ENCODE measurements at regions not wholly inside any gene's neighbourhood (a gene's known extent, or its start where the extent isn't known, plus 50 kb on each side); places are given as distances from the start of the nearest gene placed in this dataset. TPM values are rescaled to one million over a fixed set of nuclear protein-coding genes. Genes with fewer than 3 reads are reported as not detected.

DNA sequence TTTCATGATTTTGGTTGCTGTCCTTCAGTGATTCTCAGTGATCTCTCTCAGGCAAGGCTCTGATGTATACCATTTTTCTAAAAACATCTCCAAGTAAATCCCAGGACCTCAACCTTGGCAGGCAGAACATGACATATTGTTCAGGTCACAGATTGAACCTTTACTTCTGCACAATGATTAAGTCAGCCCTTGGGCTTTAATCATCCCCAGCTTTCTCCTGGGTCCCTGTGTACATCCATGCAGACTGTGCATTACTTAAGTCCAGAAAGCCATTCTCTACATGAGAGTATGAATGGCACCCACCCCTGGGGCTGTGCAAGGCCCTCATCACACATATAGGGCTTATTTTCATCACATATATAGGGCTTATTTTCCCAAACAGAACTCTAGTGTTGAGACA is 58.7 kb upstream of the ADAMTS3 start:
- Histone ChIP-seq H3K9ac (ENCODE audit: low read depth in 1 of 2, low read length in 2 of 2) (no peak overlapping the region), H3K4me3 (ENCODE audit: low read depth in 1 of 3, low read length in 3 of 3) (no peak overlapping the region), H3K36me3 (ENCODE audit: control insufficient read depth in 4 of 4, insufficient read depth in 3 of 4, low read depth in 1 of 4, low read length in 3 of 4) (no peaks in the 10 kb centered on the region), H3K27me3 (ENCODE audit: control insufficient read depth in 4 of 4, insufficient read depth in 4 of 4, low read length in 3 of 4) (no peaks in the 10 kb centered on the region), H3K27ac (ENCODE audit: low read depth in 1 of 2, low read length in 2 of 2) (no peak overlapping the region), H3K9me3 (ENCODE audit: control insufficient read depth in 4 of 4, low read length in 3 of 4) (no peaks in the 10 kb centered on the region), H3K4me1 (ENCODE audit: control insufficient read depth in 4 of 4, insufficient read depth in 4 of 4, low read length in 3 of 4) (no peaks in the 10 kb centered on the region)
- DNase-seq (ENCODE audit: low spot score) = no peak
- TF ChIP-seq, protein P1, sequence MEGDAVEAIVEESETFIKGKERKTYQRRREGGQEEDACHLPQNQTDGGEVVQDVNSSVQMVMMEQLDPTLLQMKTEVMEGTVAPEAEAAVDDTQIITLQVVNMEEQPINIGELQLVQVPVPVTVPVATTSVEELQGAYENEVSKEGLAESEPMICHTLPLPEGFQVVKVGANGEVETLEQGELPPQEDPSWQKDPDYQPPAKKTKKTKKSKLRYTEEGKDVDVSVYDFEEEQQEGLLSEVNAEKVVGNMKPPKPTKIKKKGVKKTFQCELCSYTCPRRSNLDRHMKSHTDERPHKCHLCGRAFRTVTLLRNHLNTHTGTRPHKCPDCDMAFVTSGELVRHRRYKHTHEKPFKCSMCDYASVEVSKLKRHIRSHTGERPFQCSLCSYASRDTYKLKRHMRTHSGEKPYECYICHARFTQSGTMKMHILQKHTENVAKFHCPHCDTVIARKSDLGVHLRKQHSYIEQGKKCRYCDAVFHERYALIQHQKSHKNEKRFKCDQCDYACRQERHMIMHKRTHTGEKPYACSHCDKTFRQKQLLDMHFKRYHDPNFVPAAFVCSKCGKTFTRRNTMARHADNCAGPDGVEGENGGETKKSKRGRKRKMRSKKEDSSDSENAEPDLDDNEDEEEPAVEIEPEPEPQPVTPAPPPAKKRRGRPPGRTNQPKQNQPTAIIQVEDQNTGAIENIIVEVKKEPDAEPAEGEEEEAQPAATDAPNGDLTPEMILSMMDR (IDR thresholded peaks at IDR 0.05; ENCODE audit: low read depth, low read length, missing input control) = no peak
- no peak for TF ChIP-seq GABPA (IDR thresholded peaks at IDR 0.05 in 1 of 2, conservative IDR thresholded peaks at IDR 0.05 in 1 of 2)
- TF ChIP-seq TAF1 (conservative IDR thresholded peaks at IDR 0.05) = no peak
- TF ChIP-seq, protein P2, sequence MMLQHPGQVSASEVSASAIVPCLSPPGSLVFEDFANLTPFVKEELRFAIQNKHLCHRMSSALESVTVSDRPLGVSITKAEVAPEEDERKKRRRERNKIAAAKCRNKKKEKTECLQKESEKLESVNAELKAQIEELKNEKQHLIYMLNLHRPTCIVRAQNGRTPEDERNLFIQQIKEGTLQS (IDR thresholded peaks at IDR 0.05) = no peak
- no peak for TF ChIP-seq JUND (IDR thresholded peaks at IDR 0.05)
- no peak for TF ChIP-seq NR2F2 (IDR thresholded peaks at IDR 0.05)

Small RNA genes lying in the stretch of these regions (small RNA-seq; reads per million reads assigned to genes)
- not detected for gene RNU4ATAC9P
